ENCODE measurements at regions not wholly inside any gene's neighbourhood (a gene's known extent, or its start where the extent isn't known, plus 50 kb on each side); places are given as distances from the start of the nearest gene placed in this dataset.

GRCh38 chr6:148611213-148611612, 135.6 kb upstream of the UST start:
- no peak for TF ChIP-seq CTCF (IDR thresholded peaks at IDR 0.05; ENCODE audit: low read depth, low read length)
- TF ChIP-seq POLR2A (IDR thresholded peaks at IDR 0.05; ENCODE audit: extremely low read depth, insufficient read length): no peak
